Adrenal gland (tissue), 9 donors: ENCODE measurements at regions not wholly inside any gene's neighbourhood (a gene's known extent, or its start where the extent isn't known, plus 50 kb on each side); places are given as distances from the start of the nearest gene placed in this dataset.
A peak's percentile ranks its signal among the peaks of the same experiment; 100 is the strongest.

Source experiments
- DNase-seq, 7 donors: peaks; one replicate each; pipeline ENCODE4 v3.0.0-alpha.2; 2019 to 2020
- H3K27ac ChIP-seq, 5 donors: fragments of 200-600 bp; sonication (generic) in 4 of 5; 1 replicate in 3 of 5; 2 replicates in 2 of 5; pipeline versions ENCODE4 v1.5.1 to v1.8.0; 2016 to 2020; ENCODE audit warnings: mild to moderate bottlenecking in 1 of 5
- H3K27me3 ChIP-seq: fragments of 200-600 bp; 2 replicates; pipeline ENCODE4 v1.8.0; 2021
- H3K36me3 ChIP-seq, 2 donors: fragments of 200-600 bp; replicated peaks in 1 of 2; 1 replicate in 1 of 2; 2 replicates in 1 of 2; pipeline versions ENCODE4 v1.5.1 to v1.8.0; 2018 to 2022
- H3K4me1 ChIP-seq, 2 donors: fragments of 200-600 bp; replicated peaks in 1 of 2; 1 replicate in 1 of 2; 2 replicates in 1 of 2; pipeline versions ENCODE4 v1.5.1 to v1.8.0; 2018 to 2021
- H3K4me3 ChIP-seq, 4 donors: fragments of 200-600 bp; sonication (generic) in 3 of 4; one replicate each; pipeline ENCODE4 v1.5.1; 2016 to 2018
- H3K9me3 ChIP-seq, 3 donors: fragments of 200-600 bp; sonication (generic) in 1 of 3; replicated peaks in 1 of 3; 1 replicate in 2 of 3; 2 replicates in 1 of 3; pipeline versions ENCODE4 v1.5.1 to v1.8.0; 2016 to 2021
- CTCF ChIP-seq, 6 experiments: fragments of 450-650 bp in 4 of 6; fragments of 200-600 bp in 2 of 6; sonication (generic) in 1 of 6; IDR thresholded peaks; 1 replicate in 5 of 6; 2 replicates in 1 of 6; pipeline versions ENCODE4 v1.5.1 to v1.8.0; 2016 to 2021; ENCODE audit warnings: antibody characterized with exemption in 6 of 6, mild to moderate bottlenecking in 2 of 6, moderate library complexity in 1 of 6
- POLR2A ChIP-seq, 2 donors: fragments of 450-650 bp; IDR thresholded peaks; one replicate each; pipeline ENCODE4 v1.6.1; 2017; ENCODE audit warnings: antibody characterized with exemption in 2 of 2, mild to moderate bottlenecking in 2 of 2, moderate library complexity in 1 of 2
- WGBS, 4 donors: extraction: QIAGEN DNeasy Blood & Tissue Kit in 2 of 4; methylation state at CpG; one replicate each; pipeline versions ENCODE4 v1.1.5 to v1.1.7; 2013 to 2017; 5-methylcytosine and 5-hydroxymethylcytosine counted together
- intact Hi-C, 2 donors: fragments of 100-400 bp; cut with DNase I; formaldehyde crosslinking; loops; one replicate each; pipeline versions ENCODE4 v1.14.1 to v1.15.0; 2022 to 2023
- donor health status: healthy with polysubstance abuse.
- donor health status: Bipolar disorder and iron deficiency.
- donor health status: DM: yes; HTN: yes; CAD: no.
- donor health status: DM: no; HTN: no; CAD: no.
- donor health status: DM: no; HTN: no; CAD: no.

- no peak for TF ChIP-seq CTCF (IDR thresholded peaks at IDR 0.05)
- TF ChIP-seq POLR2A (IDR thresholded peaks at IDR 0.05): no peak
- H3K9me3 ChIP-seq: no peaks in the 10 kb centered on the region
- DNase-seq: no peak
- H3K4me3 ChIP-seq: no peak overlapping the region
- no peaks in the 10 kb centered on the region for H3K27me3 ChIP-seq
- no peaks in the 10 kb centered on the region for H3K4me1 ChIP-seq
- intact Hi-C loops: no loop called here
- no peak overlapping the region for H3K27ac ChIP-seq
- 71 to 92% (median 86%) methylated on average over 5 of the region's 5 CpGs for WGBS, 4 donors
- no peaks in the 10 kb centered on the region for H3K36me3 ChIP-seq
Observed at GRCh38 chr14:95392841-95393240, 73.1 kb upstream of the CLMN start.

GRCh38 chr14:95391331-95391730, 71.6 kb upstream of the CLMN start:
- Histone ChIP-seq H3K27ac (no peak overlapping the region), H3K36me3 (no peaks in the 10 kb centered on the region), H3K4me1 (no peaks in the 10 kb centered on the region), H3K9me3 (no peaks in the 10 kb centered on the region), H3K27me3 (no peaks in the 10 kb centered on the region), H3K4me3 (no peak overlapping the region)
- DNase-seq: no peak
- intact Hi-C loops: no loop called here
- TF ChIP-seq CTCF (IDR thresholded peaks at IDR 0.05) (no peak), POLR2A (IDR thresholded peaks at IDR 0.05) (no peak)
- WGBS, 4 donors: 65 to 77% (median 68%) methylated on average over 2 of the region's 2 CpGs

- Histone ChIP-seq H3K9me3 (no peaks in the 10 kb centered on the region), H3K27ac (peak overlapping the region in 2 of 5 donors; percentile 77), H3K4me3 (no peak overlapping the region), H3K4me1 (no peaks in the 10 kb centered on the region), H3K36me3 (no peaks in the 10 kb centered on the region), H3K27me3 (no peaks in the 10 kb centered on the region)
- DNase-seq: peak; percentile 24 to 91 (median 50)
- no peak for TF ChIP-seq CTCF (IDR thresholded peaks at IDR 0.05)
- TF ChIP-seq POLR2A (IDR thresholded peaks at IDR 0.05): no peak
- 54 to 72% (median 71%) methylated on average over 7 to 9 of the region's 9 CpGs for WGBS, 4 donors
- intact Hi-C loops: no loop called here
Observed at GRCh38 chr14:95389471-95390011, 69.8 kb upstream of the CLMN start.

- Histone ChIP-seq H3K27me3 (no peaks in the 10 kb centered on the region), H3K4me3 (no peak overlapping the region), H3K4me1 (no peaks in the 10 kb centered on the region), H3K9me3 (no peaks in the 10 kb centered on the region), H3K27ac (peak overlapping the region in 2 of 5 donors; percentile 45 to 57), H3K36me3 (no peaks in the 10 kb centered on the region)
- WGBS, 4 donors: 55 to 65% (median 63%) methylated on average over 4 of the region's 4 CpGs
- TF ChIP-seq CTCF (IDR thresholded peaks at IDR 0.05) (no peak), POLR2A (IDR thresholded peaks at IDR 0.05) (no peak)
- DNase-seq: peak in 1 of 7 donors; percentile 44
- intact Hi-C loops: no loop called here
Observed at GRCh38 chr14:95388699-95389098, 69.0 kb upstream of the CLMN start.
